Left lobe of liver (tissue), 2 donors: ENCODE measurements at regions not wholly inside any gene's neighbourhood (a gene's known extent, or its start where the extent isn't known, plus 50 kb on each side); places are given as distances from the start of the nearest gene placed in this dataset.
"Not testable (repeated sequence)": the region's sequence is repeated elsewhere in the genome, so short reads cannot be mapped to it uniquely, and the experiment has no call there.

Experiments
- ATAC-seq: fragments of 200-7000 bp; cut with Tn5 transposase; one replicate; pipeline ENCODE4 v1.9.1; 2020; ENCODE audit warnings: mild to moderate bottlenecking, moderate library complexity
- DNase-seq: peaks from one replicate; pipeline ENCODE4 v3.0.0-alpha.2; 2020; ENCODE audit warnings: low spot score
- donor health status: DM: no; HTN: no; CAD: no; lungs with moderate emphysema.
- donor health status: DM: no; HTN: yes; CAD: no.

- DNase-seq, result no peak
- ATAC-seq, result no peak
Measured at GRCh38 chrX:115966920-115967319, 203.6 kb upstream of the AGTR2 start.

DNA sequence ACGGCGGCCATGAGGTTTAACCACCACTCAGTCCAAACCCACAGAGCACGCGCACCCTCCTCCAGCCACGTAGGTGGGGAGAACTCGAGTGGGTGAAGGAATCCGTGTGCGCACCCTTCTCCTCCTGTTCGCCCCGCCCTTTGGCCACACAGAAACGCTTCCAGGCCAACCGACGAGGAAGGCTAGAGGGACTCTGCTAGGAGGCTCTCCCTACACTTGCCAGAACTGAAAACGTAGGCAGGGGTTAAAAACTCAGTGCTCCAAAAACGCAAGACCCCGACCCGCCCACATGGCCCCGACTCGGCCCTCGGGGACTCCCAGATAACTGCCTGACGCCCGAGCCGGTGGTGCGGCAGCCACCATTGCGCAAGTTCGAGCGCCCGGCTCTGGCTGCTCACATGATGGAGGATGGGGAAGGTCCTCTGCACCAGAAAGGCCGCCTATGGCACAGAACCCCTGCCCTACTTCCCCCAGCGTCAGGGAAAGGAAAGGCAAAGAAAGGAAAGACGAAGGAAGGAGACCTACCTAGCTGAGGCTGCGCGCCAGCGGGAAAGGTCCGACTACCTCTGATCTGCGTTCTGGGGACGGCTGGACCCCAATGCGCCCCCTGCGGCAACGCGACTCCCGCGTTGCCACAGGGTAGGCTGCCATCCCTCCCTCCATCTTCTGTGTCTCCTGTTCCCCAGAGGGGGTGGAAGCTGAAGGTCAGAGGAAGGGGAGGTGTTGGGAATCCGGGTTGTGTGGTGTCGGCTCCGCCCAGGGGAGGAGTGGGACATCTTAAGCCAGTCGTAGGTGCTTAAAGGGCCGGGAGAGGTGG lies 201.9 kb upstream of the AGTR2 start:
- ATAC-seq, result peak; percentile 85
- DNase-seq, result peak; percentile 66

GRCh38 chrX:115970718-115971117 lies 199.8 kb upstream of the AGTR2 start:
- peak; percentile 81 for ATAC-seq

GRCh38 chrX:115972717-115973116 lies 197.8 kb upstream of the AGTR2 start:
- ATAC-seq, result no peak
- DNase-seq, result no peak

More at GRCh38 chrX:115970718-115971117, 199.8 kb upstream of the AGTR2 start:
- DNase-seq, result peak; percentile 62

DNA sequence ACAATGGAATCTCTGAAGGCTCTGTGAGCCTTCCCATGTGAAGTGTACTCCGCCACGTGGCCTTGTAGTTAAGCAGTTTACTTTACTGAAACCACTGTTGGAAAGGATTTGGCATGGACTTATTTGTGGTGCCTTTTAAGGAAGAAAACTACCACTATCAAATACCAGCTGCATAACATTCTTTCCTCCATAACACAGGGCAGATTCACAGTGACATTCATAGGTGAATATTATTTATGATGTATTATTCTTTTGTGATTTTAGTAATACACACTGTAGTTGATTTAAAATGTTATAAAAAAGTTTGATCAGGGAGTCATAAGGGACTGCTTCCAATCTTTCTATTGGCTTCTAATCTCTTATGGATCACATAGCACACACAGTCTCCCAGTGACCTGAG lies 192.5 kb upstream of the AGTR2 start:
- ATAC-seq, result no peak

DNA sequence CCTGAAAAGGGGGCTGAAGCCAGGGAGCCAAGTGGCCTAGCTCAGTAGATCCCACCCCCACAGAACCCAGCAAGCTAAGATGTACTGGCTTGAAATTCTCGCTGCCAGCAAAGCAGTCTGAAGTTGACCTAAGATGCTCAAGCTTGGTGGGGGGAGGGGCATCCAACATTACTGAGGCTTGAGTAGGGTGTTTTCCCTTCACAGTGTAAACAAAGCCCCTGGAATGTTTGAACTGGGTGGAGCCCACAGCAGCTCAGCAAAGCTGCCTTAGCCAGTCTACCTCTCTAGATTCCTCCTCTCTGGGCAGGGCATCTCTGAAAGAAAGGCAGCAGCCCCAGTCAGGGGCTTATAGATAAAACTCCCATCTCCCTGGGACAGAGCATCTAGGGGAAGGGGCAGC lies 187.4 kb upstream of the AGTR2 start:
- not testable (repeated sequence) for DNase-seq, ATAC-seq

More for the DNA sequence above, 192.5 kb upstream of the AGTR2 start:
- DNase-seq, result no peak

- not testable (repeated sequence) for ATAC-seq, DNase-seq
Measured at GRCh38 chrX:115987464-115987863, 183.1 kb upstream of the AGTR2 start.

DNA sequence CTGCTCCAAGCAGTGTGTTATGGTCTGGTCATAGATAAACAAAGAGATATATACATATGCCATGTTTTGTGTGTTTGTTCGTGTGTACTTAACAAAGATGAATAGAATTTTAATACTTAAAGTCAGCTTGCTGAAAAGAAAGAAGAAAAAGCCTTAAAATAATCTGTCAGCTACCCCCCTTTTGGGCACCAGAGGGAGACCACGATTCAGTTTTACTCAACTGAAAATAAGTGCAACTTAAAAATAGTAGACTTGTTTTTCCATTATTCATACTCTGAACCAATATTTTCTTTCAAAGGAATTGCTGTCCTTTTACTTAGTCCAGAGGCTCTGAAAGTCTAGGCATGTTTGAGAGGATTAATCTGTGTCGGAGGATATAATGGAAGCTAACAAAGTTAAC lies 181.7 kb upstream of the AGTR2 start:
- no peak for DNase-seq
- peak; percentile 26 for ATAC-seq

GRCh38 chrX:115989686-115990085 lies 180.9 kb upstream of the AGTR2 start:
- no peak for DNase-seq
- no peak for ATAC-seq

DNA sequence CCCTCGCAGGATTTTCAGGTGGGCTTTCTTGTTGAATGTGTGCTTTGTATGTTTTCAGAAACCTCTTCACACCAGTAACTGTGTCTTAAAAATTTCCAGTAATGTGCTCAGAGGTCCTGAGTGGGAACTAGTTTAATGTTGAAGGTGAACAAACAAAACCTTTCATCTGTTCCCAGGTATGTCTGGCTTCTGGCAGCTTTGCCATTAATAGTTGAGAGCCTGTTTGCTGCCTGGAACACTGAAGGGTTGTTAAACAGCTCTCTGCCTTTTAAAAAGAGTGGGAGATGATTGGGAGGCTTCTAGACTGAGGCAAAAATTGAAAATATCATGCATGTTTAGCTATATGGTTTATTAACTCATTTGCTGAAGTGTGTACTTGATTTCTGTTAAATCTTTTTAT lies 161.2 kb upstream of the AGTR2 start:
- ATAC-seq (peak; percentile 87), DNase-seq (peak; percentile 41)

DNA sequence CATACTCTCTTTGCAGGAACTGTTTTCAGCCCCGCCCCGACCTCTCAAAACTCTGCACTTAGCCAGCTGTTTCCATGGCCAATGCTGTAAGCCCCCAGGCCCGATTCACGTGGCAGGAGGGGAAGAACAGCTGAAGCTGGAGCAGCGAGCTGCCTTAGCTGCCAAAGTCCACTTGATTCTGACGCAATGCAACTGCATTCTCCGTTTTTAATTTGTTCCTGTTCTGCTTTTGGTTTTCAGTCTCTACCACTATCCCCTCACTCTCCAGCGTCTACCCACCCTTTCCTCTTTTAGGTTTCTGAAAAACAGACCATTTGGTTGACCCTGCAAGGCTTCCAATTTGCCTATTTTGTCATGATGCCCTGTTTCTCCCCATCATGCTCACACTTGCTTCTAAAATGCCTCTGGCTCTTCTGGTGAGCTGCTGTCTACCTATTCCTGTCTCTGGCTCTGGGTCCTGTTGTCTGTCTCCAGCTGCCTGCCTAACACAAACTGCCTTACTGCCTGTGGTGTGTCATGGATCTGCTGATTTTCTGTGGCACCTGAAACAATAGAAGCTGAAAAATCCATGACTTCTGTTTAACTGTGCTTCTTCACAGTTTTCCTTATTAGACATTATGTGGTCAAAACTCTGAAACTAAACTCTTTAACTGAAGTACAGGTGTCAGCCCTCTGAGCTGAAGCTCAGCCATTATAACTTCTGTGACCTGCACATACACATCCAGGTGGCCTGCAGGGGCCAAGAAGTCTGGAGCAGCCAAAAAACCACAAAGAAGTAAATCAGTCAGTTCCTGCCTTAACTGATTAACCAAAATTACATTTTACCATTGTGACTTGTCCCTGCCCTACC lies 160.5 kb upstream of the AGTR2 start:
- ATAC-seq, result peak; percentile 86
- peak; percentile 69 for DNase-seq

GRCh38 chrX:116010939-116011338 lies 159.6 kb upstream of the AGTR2 start:
- DNase-seq (no peak), ATAC-seq (no peak)

DNA sequence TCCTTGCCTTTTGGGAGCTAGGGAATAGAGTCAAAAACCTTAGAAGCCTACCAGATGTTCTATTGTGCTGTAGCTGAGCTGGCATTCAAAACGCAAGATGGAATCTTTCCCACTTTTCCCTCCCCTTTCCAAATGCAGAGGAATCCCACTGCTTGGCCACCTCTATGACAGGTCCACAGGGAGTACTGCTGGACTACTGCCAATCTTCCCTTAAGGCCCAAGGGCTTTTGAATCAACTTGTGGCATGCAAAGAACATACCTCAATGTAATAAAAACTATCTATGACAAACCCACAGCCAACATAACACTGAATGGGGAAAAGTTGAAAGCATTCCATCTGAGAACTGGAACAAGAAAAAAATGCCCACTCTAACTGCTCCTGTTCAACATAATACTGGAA lies 139.2 kb upstream of the AGTR2 start:
- DNase-seq (no peak), ATAC-seq (no peak)
